PC-9 (cell line): ENCODE measurements at regions not wholly inside any gene's neighbourhood (a gene's known extent, or its start where the extent isn't known, plus 50 kb on each side); places are given as distances from the start of the nearest gene placed in this dataset.

Experiments
- BruUV-seq: library from RNA; stranded (reverse); fragments of 400-500 nt; replicated peaks from 2 replicates; lab custom pipeline; 2021; lab: Mats Ljungman, UMichigan
- CTCF ChIA-PET: fragments of 300-600 bp; sonication (Branson Sonifier 250); formaldehyde crosslinking; loops from one replicate; lab custom pipeline; 2022; ENCODE audit warnings: antibody characterized with exemption; lab: Charles Lee
- POLR2A ChIA-PET: fragments of 300-600 bp; sonication (Branson Sonifier 250); formaldehyde crosslinking; loops from one replicate; lab custom pipeline; 2022; ENCODE audit warnings: antibody characterized with exemption; ENCODE audit not compliant: unreplicated experiment; lab: Charles Lee
- DNase-seq, 2 experiments: peaks; one replicate each; pipeline versions ENCODE4 v3.0.0 to v3.0.0-alpha.2; 2015 to 2022; ENCODE audit warnings: mixed read lengths in 1 of 2
- H2AFZ ChIP-seq: fragments of 200-600 bp; sonication (generic); 2 replicates; pipeline ENCODE4 v1.8.1; 2017; ENCODE audit warnings: antibody characterized with exemption
- H3F3A ChIP-seq: fragments of 200-600 bp; sonication (generic); 2 replicates; pipeline ENCODE4 v1.8.1; 2017; ENCODE audit warnings: antibody characterized with exemption, mild to moderate bottlenecking, low read depth; ENCODE audit not compliant: insufficient read depth
- H3K27ac ChIP-seq: fragments of 200-600 bp; sonication (generic); 2 replicates; pipeline ENCODE4 v1.6.1; 2016; ENCODE audit warnings: mixed run types
- H3K27me3 ChIP-seq: fragments of 200-600 bp; sonication (generic); 2 replicates; pipeline ENCODE4 v1.6.1; 2016; ENCODE audit warnings: low read depth, mixed run types; ENCODE audit not compliant: insufficient read depth
- H3K36me3 ChIP-seq: fragments of 200-600 bp; sonication (generic); 2 replicates; pipeline ENCODE4 v1.6.1; 2016; ENCODE audit warnings: low read depth, mixed run types
- H3K4me1 ChIP-seq: fragments of 200-600 bp; sonication (generic); replicated peaks from 2 replicates; pipeline ENCODE4 v1.6.1; 2016; ENCODE audit warnings: mixed run types; ENCODE audit not compliant: insufficient read depth
- H3K4me2 ChIP-seq: fragments of 200-600 bp; sonication (generic); 2 replicates; pipeline ENCODE4 v1.6.1; 2017; ENCODE audit warnings: mixed run types
- H3K4me3 ChIP-seq: fragments of 200-600 bp; sonication (generic); 2 replicates; pipeline ENCODE4 v1.6.1; 2016; ENCODE audit warnings: mixed run types
- H3K79me2 ChIP-seq: fragments of 200-600 bp; sonication (generic); 2 replicates; pipeline ENCODE4 v1.6.1; 2017; ENCODE audit warnings: low read depth, mixed run types
- H3K9me2 ChIP-seq: fragments of 200-600 bp; sonication (generic); 2 replicates; pipeline ENCODE4 v1.8.1; 2017; ENCODE audit warnings: mild to moderate bottlenecking; ENCODE audit not compliant: insufficient read depth
- H3K9me3 ChIP-seq: fragments of 200-600 bp; sonication (generic); 2 replicates; pipeline ENCODE4 v1.8.1; 2016; ENCODE audit warnings: low read depth; ENCODE audit not compliant: insufficient read depth
- H4K20me1 ChIP-seq: fragments of 200-600 bp; sonication (generic); 2 replicates; pipeline ENCODE4 v1.8.1; 2017; ENCODE audit not compliant: insufficient read depth
- CTCF ChIP-seq: fragments of 200-600 bp; sonication (generic); conservative IDR thresholded peaks from 2 replicates; pipeline ENCODE4 v1.6.1; 2017; ENCODE audit warnings: mixed run types, antibody characterized with exemption, mild to moderate bottlenecking, moderate library complexity
- EZH2 ChIP-seq: fragments of 200-600 bp; sonication (generic); IDR thresholded peaks from 2 replicates; pipeline ENCODE4 v1.8.0; 2017; ENCODE audit warnings: antibody characterized with exemption, low read depth
- intact Hi-C: fragments of 100-400 bp; cut with micrococcal nuclease; formaldehyde crosslinking; loops from one replicate; pipeline ENCODE4 v1.10.0; 2022; ENCODE audit not compliant: unreplicated experiment

GRCh38 chr10:121237718-121238117 lies 360.5 kb downstream of the FGFR2 start:
- Histone ChIP-seq H3K36me3 (no peaks in the 10 kb centered on the region), H3F3A (no peaks in the 10 kb centered on the region), H3K9me2 (no peaks in the 10 kb centered on the region), H3K9me3 (no peaks in the 10 kb centered on the region; the same call in 1 of the 2 replicates), H3K27ac (no peak overlapping the region), H3K27me3 (peaks cover 7% of the 10 kb centered on the region; the same call in 1 of the 2 replicates), H3K4me3 (no peak overlapping the region), H3K79me2 (no peaks in the 10 kb centered on the region), H3K4me1 (no peaks in the 10 kb centered on the region), H4K20me1 (no peaks in the 10 kb centered on the region), H2AFZ (no peak overlapping the region), H3K4me2 (no peak overlapping the region)
- TF ChIP-seq EZH2 (no peak), CTCF (no peak)
- ChIA-PET POLR2A (no interaction called here), CTCF (no interaction called here)
- intact Hi-C loops: no loop called here
- no TSS peak for BruUV-seq
- no peak for DNase-seq

- intact Hi-C loops: no loop called here
Measured at GRCh38 chr10:121240011-121240410, 358.2 kb downstream of the FGFR2 start.

GRCh38 chr10:121240556-121240955 lies 357.7 kb downstream of the FGFR2 start:
- Histone ChIP-seq H3K4me1 (no peaks in the 10 kb centered on the region), H4K20me1 (no peaks in the 10 kb centered on the region), H3K4me3 (no peak overlapping the region), H3K27ac (no peak overlapping the region), H3K36me3 (no peaks in the 10 kb centered on the region), H3F3A (no peaks in the 10 kb centered on the region), H3K79me2 (no peaks in the 10 kb centered on the region), H3K9me3 (no peaks in the 10 kb centered on the region; the same call in 1 of the 2 replicates), H3K4me2 (no peak overlapping the region), H3K27me3 (no peaks in the 10 kb centered on the region), H2AFZ (no peak overlapping the region), H3K9me2 (no peaks in the 10 kb centered on the region)
- no peak for DNase-seq
- no TSS peak for BruUV-seq
- CTCF ChIA-PET: no interaction called here
- TF ChIP-seq EZH2 (no peak), CTCF (no peak)
- intact Hi-C loops: no loop called here
- POLR2A ChIA-PET: no interaction called here

More at GRCh38 chr10:121240011-121240410, 358.2 kb downstream of the FGFR2 start:
- Histone ChIP-seq H3K36me3 (no peaks in the 10 kb centered on the region), H3K27me3 (no peaks in the 10 kb centered on the region), H3K79me2 (no peaks in the 10 kb centered on the region), H2AFZ (no peak overlapping the region), H4K20me1 (no peaks in the 10 kb centered on the region), H3K27ac (no peak overlapping the region), H3K4me2 (no peak overlapping the region), H3K9me2 (no peaks in the 10 kb centered on the region), H3K4me1 (no peaks in the 10 kb centered on the region), H3F3A (no peaks in the 10 kb centered on the region), H3K9me3 (no peaks in the 10 kb centered on the region; the same call in 1 of the 2 replicates), H3K4me3 (no peak overlapping the region)
- DNase-seq: no peak
- TF ChIP-seq CTCF: no peak
- no peak for TF ChIP-seq EZH2
- ChIA-PET POLR2A (no interaction called here), CTCF (no interaction called here)
- no TSS peak for BruUV-seq
